Esophagus (tissue), 2 donors: ENCODE measurements at regions not wholly inside any gene's neighbourhood (a gene's known extent, or its start where the extent isn't known, plus 50 kb on each side); places are given as distances from the start of the nearest gene placed in this dataset.
"Not testable (repeated sequence)": the region's sequence is repeated elsewhere in the genome, so short reads cannot be mapped to it uniquely, and the experiment has no call there.

Source experiments
- H3K27ac ChIP-seq, 2 donors: one replicate each; pipeline ENCODE4 v1.5.1; 2013; ENCODE audit warnings: low read depth in 2 of 2, mild to moderate bottlenecking in 2 of 2, inconsistent platforms in 1 of 2, low read length in 1 of 2, moderate library complexity in 1 of 2
- H3K27me3 ChIP-seq, 2 donors: one replicate each; pipeline ENCODE4 v1.6.1; 2013; ENCODE audit warnings: low read length in 2 of 2, control low read depth in 1 of 2, mild to moderate bottlenecking in 1 of 2; ENCODE audit not compliant: insufficient read depth in 2 of 2, control insufficient read depth in 1 of 2
- H3K36me3 ChIP-seq, 2 donors: one replicate each; pipeline ENCODE4 v1.6.1; 2013; ENCODE audit warnings: low read length in 1 of 2; ENCODE audit not compliant: control insufficient read depth in 2 of 2, insufficient read depth in 2 of 2
- H3K4me1 ChIP-seq, 2 donors: one replicate each; pipeline ENCODE4 v1.6.1; 2013; ENCODE audit warnings: low read length in 1 of 2; ENCODE audit not compliant: control insufficient read depth in 2 of 2, insufficient read depth in 2 of 2
- H3K4me3 ChIP-seq, 2 donors: one replicate each; pipeline ENCODE4 v1.5.1; 2013; ENCODE audit warnings: low read length in 2 of 2, mild to moderate bottlenecking in 2 of 2, low read depth in 1 of 2, moderate library complexity in 1 of 2
- H3K9me3 ChIP-seq, 2 donors: one replicate each; pipeline ENCODE4 v1.6.1; 2013; ENCODE audit warnings: mild to moderate bottlenecking in 2 of 2, low read depth in 1 of 2, low read length in 1 of 2, moderate library complexity in 1 of 2; ENCODE audit not compliant: control insufficient read depth in 2 of 2, insufficient read depth in 1 of 2
- WGBS, 2 donors: extraction: QIAGEN DNeasy Blood & Tissue Kit; methylation state at CpG; one replicate each; pipeline ENCODE4 v1.1.7; 2013; 5-methylcytosine and 5-hydroxymethylcytosine counted together
- donor health status: healthy with polysubstance abuse.
- donor health status: Bipolar disorder and iron deficiency.

GRCh38 chr14:103228076-103228806, 105.0 kb downstream of the TNFAIP2 start:
- Histone ChIP-seq H3K27ac (no peak overlapping the region), H3K4me3 (no peak overlapping the region), H3K9me3 (no peaks in the 10 kb centered on the region), H3K4me1 (no peaks in the 10 kb centered on the region), H3K36me3 (no peaks in the 10 kb centered on the region), H3K27me3 (no peaks in the 10 kb centered on the region)
- 85 to 87% methylated on average over 8 of the region's 8 CpGs for WGBS, 2 donors

GRCh38 chr14:103228866-103229265, 105.2 kb upstream of the EIF5 start:
- Histone ChIP-seq H3K27me3 (no peaks in the 10 kb centered on the region), H3K4me1 (no peaks in the 10 kb centered on the region), H3K9me3 (no peaks in the 10 kb centered on the region), H3K4me3 (no peak overlapping the region), H3K27ac (no peak overlapping the region), H3K36me3 (no peaks in the 10 kb centered on the region)
- 85 to 88% methylated on average over 3 to 4 of the region's 4 CpGs for WGBS, 2 donors

GRCh38 chr14:103230021-103230420, 104.0 kb upstream of the EIF5 start:
- Histone ChIP-seq H3K27ac (no peak overlapping the region), H3K4me3 (no peak overlapping the region), H3K9me3 (no peaks in the 10 kb centered on the region), H3K36me3 (no peaks in the 10 kb centered on the region), H3K27me3 (no peaks in the 10 kb centered on the region), H3K4me1 (no peaks in the 10 kb centered on the region)
- WGBS, 2 donors, result 92 to 94% methylated on average over 9 of the region's 9 CpGs

GRCh38 chr14:103230658-103231334, 103.2 kb upstream of the EIF5 start:
- Histone ChIP-seq H3K4me1 (no peaks in the 10 kb centered on the region), H3K27me3 (no peaks in the 10 kb centered on the region), H3K36me3 (no peaks in the 10 kb centered on the region), H3K4me3 (no peak overlapping the region), H3K9me3 (no peaks in the 10 kb centered on the region), H3K27ac (no peak overlapping the region)
- whole genome bisulfite sequencing, 2 donors, result 89 to 92% methylated on average over 16 of the region's 16 CpGs

GRCh38 chr14:103231376-103232019, 102.5 kb upstream of the EIF5 start:
- 87 to 88% methylated on average over 22 of the region's 22 CpGs for WGBS, 2 donors
- no peaks in the 10 kb centered on the region for H3K36me3 ChIP-seq
- no peaks in the 10 kb centered on the region for H3K4me1 ChIP-seq
- H3K9me3 ChIP-seq, result no peaks in the 10 kb centered on the region
- H3K27me3 ChIP-seq, result no peaks in the 10 kb centered on the region
- H3K27ac ChIP-seq, result no peak overlapping the region
- H3K4me3 ChIP-seq, result no peak overlapping the region

GRCh38 chr14:103232031-103232808, 101.8 kb upstream of the EIF5 start:
- Histone ChIP-seq H3K4me1 (no peaks in the 10 kb centered on the region), H3K27ac (no peak overlapping the region), H3K36me3 (no peaks in the 10 kb centered on the region), H3K27me3 (no peaks in the 10 kb centered on the region), H3K9me3 (no peaks in the 10 kb centered on the region), H3K4me3 (no peak overlapping the region)
- WGBS, 2 donors, result 68 to 72% methylated on average over 12 to 13 of the region's 13 CpGs

- no peaks in the 10 kb centered on the region for H3K27me3 ChIP-seq
- WGBS, 2 donors, result 89 to 90% methylated on average over 16 of the region's 16 CpGs
- H3K27ac ChIP-seq, result no peak overlapping the region
- no peaks in the 10 kb centered on the region for H3K9me3 ChIP-seq
- no peak overlapping the region for H3K4me3 ChIP-seq
- no peaks in the 10 kb centered on the region for H3K4me1 ChIP-seq
- H3K36me3 ChIP-seq, result no peaks in the 10 kb centered on the region
Measured at GRCh38 chr14:103232831-103233319, 101.2 kb upstream of the EIF5 start.

- H3K27me3 ChIP-seq, result no peaks in the 10 kb centered on the region
- 93 to 95% methylated on average over 3 of the region's 3 CpGs for whole genome bisulfite sequencing, 2 donors
- no peak overlapping the region for H3K27ac ChIP-seq
- H3K4me3 ChIP-seq, result no peak overlapping the region
- H3K36me3 ChIP-seq, result no peaks in the 10 kb centered on the region
- no peaks in the 10 kb centered on the region for H3K4me1 ChIP-seq
- H3K9me3 ChIP-seq, result no peaks in the 10 kb centered on the region
Measured at GRCh38 chr14:103233328-103233727, 100.7 kb upstream of the EIF5 start.

- WGBS, 2 donors, result 68% methylated on average over 9 of the region's 9 CpGs
- H3K9me3 ChIP-seq, H3K36me3 ChIP-seq, H3K27ac ChIP-seq, H3K4me1 ChIP-seq, H3K4me3 ChIP-seq, H3K27me3 ChIP-seq: not testable (repeated sequence)
Measured at GRCh38 chr14:103234826-103235225, 99.2 kb upstream of the EIF5 start.
